ENCODE measurements at regions not wholly inside any gene's neighbourhood (a gene's known extent, or its start where the extent isn't known, plus 50 kb on each side); places are given as distances from the start of the nearest gene placed in this dataset.
"Not testable (repeated sequence)": the region's sequence is repeated elsewhere in the genome, so short reads cannot be mapped to it uniquely, and the experiment has no call there.

GRCh38 chr13:65932587-65933239 is 1297.4 kb downstream of the PCDH9 start:
- Histone ChIP-seq H3K27ac (ENCODE audit: low read length) (no peak overlapping the region), H3K4me1 (ENCODE audit: control insufficient read depth, insufficient read depth, low read length) (no peaks in the 10 kb centered on the region), H3K4me3 (ENCODE audit: low read length) (no peak overlapping the region), H3K9me3 (ENCODE audit: control insufficient read depth, low read depth, low read length) (no peaks in the 10 kb centered on the region), H3K36me3 (ENCODE audit: control insufficient read depth, insufficient read depth, low read length) (no peaks in the 10 kb centered on the region), H3K27me3 (ENCODE audit: control insufficient read depth, insufficient read depth, low read length) (no peaks in the 10 kb centered on the region)
- no peak for DNase-seq
- WGBS (ENCODE audit: insufficient coverage, low lambda C conversion rate): no CpG with 5 or more reads among the region's 4 CpGs

DNA sequence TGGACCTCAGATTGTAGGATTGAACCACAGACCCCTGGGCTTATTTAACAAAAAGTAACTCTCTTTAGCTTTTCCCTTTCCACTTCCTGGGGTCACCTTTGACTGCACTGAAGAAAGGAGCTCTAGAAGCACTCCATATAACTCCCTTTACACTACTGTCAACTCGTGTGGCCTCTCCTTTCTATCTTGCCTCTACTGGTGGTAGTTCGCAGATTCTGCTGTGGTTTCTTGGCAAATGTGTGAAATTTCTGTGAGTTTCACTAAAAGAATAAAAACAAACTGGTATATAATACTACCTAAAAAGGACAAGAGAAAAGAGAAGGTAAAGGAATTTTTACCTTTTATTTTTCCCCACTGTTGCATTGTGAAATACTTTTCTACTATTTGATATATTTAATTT is 1298.1 kb downstream of the PCDH9 start:
- no peaks in the 10 kb centered on the region for H3K27me3 ChIP-seq (ENCODE audit: control insufficient read depth, insufficient read depth, low read length)
- H3K9me3 ChIP-seq (ENCODE audit: control insufficient read depth, low read depth, low read length): no peaks in the 10 kb centered on the region
- no peaks in the 10 kb centered on the region for H3K4me1 ChIP-seq (ENCODE audit: control insufficient read depth, insufficient read depth, low read length)
- no CpG with 5 or more reads among the region's 2 CpGs for WGBS (ENCODE audit: insufficient coverage, low lambda C conversion rate)
- H3K4me3 ChIP-seq (ENCODE audit: low read length): no peak overlapping the region
- DNase-seq: no peak
- H3K36me3 ChIP-seq (ENCODE audit: control insufficient read depth, insufficient read depth, low read length): no peaks in the 10 kb centered on the region
- H3K27ac ChIP-seq (ENCODE audit: low read length): no peak overlapping the region

DNA sequence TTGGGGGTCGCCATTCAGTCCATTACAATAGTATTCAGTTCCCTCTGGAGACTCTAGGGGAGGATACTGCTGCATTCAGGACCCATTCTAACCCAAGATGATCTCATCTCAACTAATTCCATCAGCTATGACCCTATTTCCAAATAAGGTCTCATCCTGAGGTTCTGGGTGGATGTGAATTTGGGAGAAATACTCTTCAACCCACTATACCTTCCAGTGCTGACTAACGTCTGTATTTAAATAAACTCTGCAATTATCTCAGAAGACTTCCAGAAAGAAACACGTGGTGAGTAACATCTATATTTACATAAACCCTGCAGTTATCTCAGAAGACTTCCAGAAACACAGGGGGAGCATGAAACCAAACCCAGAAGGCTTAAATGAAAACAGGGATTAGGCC is 1300.7 kb downstream of the PCDH9 start:
- Histone ChIP-seq H3K36me3 (ENCODE audit: control insufficient read depth, insufficient read depth, low read length) (no peaks in the 10 kb centered on the region), H3K9me3 (ENCODE audit: control insufficient read depth, low read depth, low read length) (no peaks in the 10 kb centered on the region), H3K27ac (ENCODE audit: low read length) (no peak overlapping the region), H3K27me3 (ENCODE audit: control insufficient read depth, insufficient read depth, low read length) (no peaks in the 10 kb centered on the region), H3K4me3 (ENCODE audit: low read length) (no peak overlapping the region), H3K4me1 (ENCODE audit: control insufficient read depth, insufficient read depth, low read length) (no peaks in the 10 kb centered on the region)
- WGBS (ENCODE audit: insufficient coverage, low lambda C conversion rate): no CpG with 5 or more reads among the region's 3 CpGs
- no peak for DNase-seq

DNA sequence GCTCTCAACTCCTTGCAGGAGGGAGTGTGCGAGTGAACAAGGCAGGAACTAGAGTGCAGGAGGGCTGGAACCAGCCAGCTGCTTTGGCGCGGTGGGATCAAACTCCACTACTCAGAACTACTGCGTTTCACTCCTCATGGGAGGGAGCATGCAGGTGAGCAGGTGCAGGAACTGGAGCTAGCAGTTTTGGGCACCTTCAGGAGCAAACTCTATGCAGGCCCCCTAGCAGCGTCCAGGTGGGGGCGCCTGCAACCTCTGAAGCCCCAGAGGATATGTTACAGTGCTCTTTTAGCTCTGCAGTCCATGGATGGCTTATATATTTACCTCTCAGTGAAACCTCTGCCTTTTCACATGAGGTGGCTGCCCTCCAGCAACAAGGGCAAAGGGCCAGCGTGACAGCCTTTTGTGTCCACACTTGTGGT is 1303.4 kb downstream of the PCDH9 start:
- no CpG with 5 or more reads among the region's 7 CpGs for WGBS (ENCODE audit: insufficient coverage, low lambda C conversion rate)
- Histone ChIP-seq H3K4me1 (ENCODE audit: control insufficient read depth, insufficient read depth, low read length) (no peaks in the 10 kb centered on the region), H3K27ac (ENCODE audit: low read length) (no peak overlapping the region), H3K9me3 (ENCODE audit: control insufficient read depth, low read depth, low read length) (no peaks in the 10 kb centered on the region), H3K36me3 (ENCODE audit: control insufficient read depth, insufficient read depth, low read length) (no peaks in the 10 kb centered on the region), H3K4me3 (ENCODE audit: low read length) (no peak overlapping the region), H3K27me3 (ENCODE audit: control insufficient read depth, insufficient read depth, low read length) (no peaks in the 10 kb centered on the region)
- DNase-seq: no peak

DNA sequence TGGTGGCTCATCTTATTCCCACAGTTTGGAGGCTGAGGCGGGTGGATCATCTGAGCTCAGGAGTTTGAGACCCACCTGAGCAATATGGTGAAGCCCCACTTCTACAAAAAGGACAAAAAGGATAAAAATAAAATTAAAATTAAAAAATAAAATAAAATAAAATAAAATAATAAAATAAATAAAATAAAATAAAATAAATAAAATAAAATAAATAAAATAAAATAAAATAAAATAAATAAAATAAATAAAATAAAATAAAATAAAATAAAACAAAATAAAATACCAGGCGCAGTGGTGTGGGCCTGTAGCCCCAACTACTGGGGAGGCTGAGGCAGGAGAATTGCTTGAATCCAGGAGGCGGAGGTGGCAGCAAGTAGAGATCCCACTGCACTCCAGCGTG is 1307.3 kb downstream of the PCDH9 start:
- H3K4me1 ChIP-seq (ENCODE audit: control insufficient read depth, insufficient read depth, low read length); H3K27me3 ChIP-seq (ENCODE audit: control insufficient read depth, insufficient read depth, low read length); H3K36me3 ChIP-seq (ENCODE audit: control insufficient read depth, insufficient read depth, low read length); DNase-seq; H3K4me3 ChIP-seq (ENCODE audit: low read length); H3K27ac ChIP-seq (ENCODE audit: low read length); H3K9me3 ChIP-seq (ENCODE audit: control insufficient read depth, low read depth, low read length): not testable (repeated sequence)
- WGBS (ENCODE audit: insufficient coverage, low lambda C conversion rate): 93% methylated on average over 3 of the region's 4 CpGs

- WGBS (ENCODE audit: insufficient coverage, low lambda C conversion rate): 86% methylated on average over 1 of the region's 2 CpGs
- H3K27ac ChIP-seq (ENCODE audit: low read length): no peak overlapping the region
- no peaks in the 10 kb centered on the region for H3K4me1 ChIP-seq (ENCODE audit: control insufficient read depth, insufficient read depth, low read length)
- H3K4me3 ChIP-seq (ENCODE audit: low read length): no peak overlapping the region
- no peaks in the 10 kb centered on the region for H3K27me3 ChIP-seq (ENCODE audit: control insufficient read depth, insufficient read depth, low read length)
- no peak for DNase-seq
- no peaks in the 10 kb centered on the region for H3K9me3 ChIP-seq (ENCODE audit: control insufficient read depth, low read depth, low read length)
- no peaks in the 10 kb centered on the region for H3K36me3 ChIP-seq (ENCODE audit: control insufficient read depth, insufficient read depth, low read length)
Observed at GRCh38 chr13:65921933-65922332, 1308.2 kb downstream of the PCDH9 start.

DNA sequence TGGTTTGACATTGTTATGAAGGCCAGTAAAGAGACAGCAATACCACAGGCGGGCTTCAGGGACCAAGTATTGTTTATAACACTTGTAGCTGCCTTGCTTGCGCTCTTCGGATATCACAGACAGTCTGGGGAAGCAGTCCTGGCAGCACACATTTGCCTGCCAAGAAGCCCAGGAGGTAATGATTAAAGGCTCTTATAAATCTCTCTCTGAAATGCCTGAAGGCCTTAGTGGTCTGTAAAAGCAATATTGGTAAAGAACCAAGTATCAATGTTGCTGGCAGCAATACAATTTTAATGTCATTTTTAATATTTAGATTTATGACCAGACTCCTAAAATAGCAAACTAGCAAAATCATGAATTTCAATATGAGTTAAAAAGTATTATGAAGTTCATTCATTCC is 1312.4 kb downstream of the PCDH9 start:
- H3K4me3 ChIP-seq (ENCODE audit: low read length): no peak overlapping the region
- H3K27ac ChIP-seq (ENCODE audit: low read length): no peak overlapping the region
- H3K4me1 ChIP-seq (ENCODE audit: control insufficient read depth, insufficient read depth, low read length): no peaks in the 10 kb centered on the region
- DNase-seq: no peak
- no peaks in the 10 kb centered on the region for H3K27me3 ChIP-seq (ENCODE audit: control insufficient read depth, insufficient read depth, low read length)
- no peaks in the 10 kb centered on the region for H3K36me3 ChIP-seq (ENCODE audit: control insufficient read depth, insufficient read depth, low read length)
- WGBS (ENCODE audit: insufficient coverage, low lambda C conversion rate): no CpG with 5 or more reads among the region's 3 CpGs
- no peaks in the 10 kb centered on the region for H3K9me3 ChIP-seq (ENCODE audit: control insufficient read depth, low read depth, low read length)

DNA sequence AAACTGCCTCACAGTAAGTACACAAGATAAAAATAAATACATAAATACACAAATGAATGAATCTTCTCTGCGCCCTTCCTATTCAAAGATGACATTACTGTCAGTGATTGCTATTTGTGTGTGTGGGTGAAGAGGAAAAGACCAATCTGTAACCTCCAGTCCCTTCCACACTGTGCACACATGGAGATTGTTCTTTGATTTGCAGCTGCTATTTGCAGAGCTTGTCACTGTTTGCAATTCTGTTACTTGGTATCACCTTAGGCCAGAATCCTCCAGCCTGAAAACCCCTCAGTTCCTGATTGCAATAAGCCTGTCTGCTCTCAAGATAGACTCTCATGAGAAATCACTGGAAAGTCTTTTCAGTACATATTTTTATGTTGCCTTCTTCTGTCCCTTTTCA is 1314.9 kb downstream of the PCDH9 start:
- Histone ChIP-seq H3K27ac (ENCODE audit: low read length) (no peak overlapping the region), H3K36me3 (ENCODE audit: control insufficient read depth, insufficient read depth, low read length) (no peaks in the 10 kb centered on the region), H3K4me3 (ENCODE audit: low read length) (no peak overlapping the region), H3K27me3 (ENCODE audit: control insufficient read depth, insufficient read depth, low read length) (no peaks in the 10 kb centered on the region), H3K9me3 (ENCODE audit: control insufficient read depth, low read depth, low read length) (no peaks in the 10 kb centered on the region), H3K4me1 (ENCODE audit: control insufficient read depth, insufficient read depth, low read length) (no peaks in the 10 kb centered on the region)
- WGBS (ENCODE audit: insufficient coverage, low lambda C conversion rate): 50% methylated on average over 1 of the region's 1 CpG
- no peak for DNase-seq

DNA sequence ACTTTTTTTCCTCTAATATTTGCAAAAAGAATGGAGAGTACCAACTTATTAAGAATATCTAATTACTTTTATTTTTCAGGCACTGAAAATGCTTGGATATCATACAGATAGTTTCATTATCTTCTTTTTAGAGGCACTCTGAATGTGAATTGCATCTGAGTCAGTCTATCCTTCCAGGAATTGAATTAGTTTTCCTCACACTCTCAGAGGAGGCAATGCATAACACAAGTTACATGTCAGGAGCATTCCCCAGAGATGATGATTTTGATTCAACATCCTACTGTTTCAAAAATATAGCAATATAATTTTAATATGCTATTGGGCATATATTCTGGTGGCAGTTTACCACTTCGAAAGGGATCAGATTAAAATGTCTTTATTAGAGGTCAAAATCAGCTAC is 1315.4 kb downstream of the PCDH9 start:
- Histone ChIP-seq H3K4me1 (ENCODE audit: control insufficient read depth, insufficient read depth, low read length) (no peaks in the 10 kb centered on the region), H3K4me3 (ENCODE audit: low read length) (no peak overlapping the region), H3K9me3 (ENCODE audit: control insufficient read depth, low read depth, low read length) (no peaks in the 10 kb centered on the region), H3K36me3 (ENCODE audit: control insufficient read depth, insufficient read depth, low read length) (no peaks in the 10 kb centered on the region), H3K27ac (ENCODE audit: low read length) (no peak overlapping the region), H3K27me3 (ENCODE audit: control insufficient read depth, insufficient read depth, low read length) (no peaks in the 10 kb centered on the region)
- DNase-seq: no peak
- WGBS (ENCODE audit: insufficient coverage, low lambda C conversion rate): 100% methylated on average over 1 of the region's 1 CpG

- Histone ChIP-seq H3K4me3 (ENCODE audit: low read length) (no peak overlapping the region), H3K27me3 (ENCODE audit: control insufficient read depth, insufficient read depth, low read length) (no peaks in the 10 kb centered on the region), H3K9me3 (ENCODE audit: control insufficient read depth, low read depth, low read length) (no peaks in the 10 kb centered on the region), H3K36me3 (ENCODE audit: control insufficient read depth, insufficient read depth, low read length) (no peaks in the 10 kb centered on the region), H3K4me1 (ENCODE audit: control insufficient read depth, insufficient read depth, low read length) (no peaks in the 10 kb centered on the region), H3K27ac (ENCODE audit: low read length) (no peak overlapping the region)
- DNase-seq: no peak
- 100% methylated on average over 1 of the region's 2 CpGs for WGBS (ENCODE audit: insufficient coverage, low lambda C conversion rate)
Observed at GRCh38 chr13:65913173-65913572, 1317.0 kb downstream of the PCDH9 start.

GRCh38 chr13:65912516-65912915 is 1317.6 kb downstream of the PCDH9 start:
- 71% methylated on average over 2 of the region's 3 CpGs for WGBS (ENCODE audit: insufficient coverage, low lambda C conversion rate)
- no peaks in the 10 kb centered on the region for H3K9me3 ChIP-seq (ENCODE audit: control insufficient read depth, low read depth, low read length)

More at GRCh38 chr13:65912516-65912915, 1317.6 kb downstream of the PCDH9 start:
- no peak overlapping the region for H3K27ac ChIP-seq (ENCODE audit: low read length)
- no peak overlapping the region for H3K4me3 ChIP-seq (ENCODE audit: low read length)
- DNase-seq: no peak
- no peaks in the 10 kb centered on the region for H3K36me3 ChIP-seq (ENCODE audit: control insufficient read depth, insufficient read depth, low read length)
- H3K4me1 ChIP-seq (ENCODE audit: control insufficient read depth, insufficient read depth, low read length): no peaks in the 10 kb centered on the region
- H3K27me3 ChIP-seq (ENCODE audit: control insufficient read depth, insufficient read depth, low read length): no peaks in the 10 kb centered on the region
